DMS79 (cell line): ENCODE measurements at regions not wholly inside any gene's neighbourhood (a gene's known extent, or its start where the extent isn't known, plus 50 kb on each side); places are given as distances from the start of the nearest gene placed in this dataset.
"Not testable (repeated sequence)": the region's sequence is repeated elsewhere in the genome, so short reads cannot be mapped to it uniquely, and the experiment has no call there.

Source experiments
- DNase-seq: peaks from one replicate; lab custom pipeline; 2025; lab: John Stamatoyannopoulos, UW

- no peak for DNase-seq
Measured at GRCh38 chr2:167355821-167356220, 467.5 kb downstream of the XIRP2 start.

GRCh38 chr2:167353605-167354280 is 465.5 kb downstream of the XIRP2 start:
- no peak for DNase-seq

DNA sequence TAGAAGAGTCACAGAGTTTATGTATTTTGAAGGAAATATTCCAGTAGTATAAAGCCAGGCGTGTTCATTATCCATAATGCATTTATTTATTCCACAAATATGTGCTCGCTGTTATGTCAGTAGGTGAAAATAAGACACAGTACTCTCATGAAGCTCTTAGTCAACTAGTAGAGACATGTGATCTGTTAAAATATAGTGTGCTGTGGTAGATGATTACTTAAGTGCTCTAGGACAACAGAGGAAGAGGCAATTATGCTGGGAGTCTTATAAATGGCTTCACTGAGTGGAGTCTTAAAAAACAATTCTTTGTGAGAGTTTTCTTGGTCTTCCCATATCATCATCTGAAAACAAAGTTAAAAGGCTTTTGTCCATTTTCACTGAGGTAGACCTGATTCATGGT is 457.3 kb downstream of the XIRP2 start:
- peak; percentile 48 for DNase-seq

DNA sequence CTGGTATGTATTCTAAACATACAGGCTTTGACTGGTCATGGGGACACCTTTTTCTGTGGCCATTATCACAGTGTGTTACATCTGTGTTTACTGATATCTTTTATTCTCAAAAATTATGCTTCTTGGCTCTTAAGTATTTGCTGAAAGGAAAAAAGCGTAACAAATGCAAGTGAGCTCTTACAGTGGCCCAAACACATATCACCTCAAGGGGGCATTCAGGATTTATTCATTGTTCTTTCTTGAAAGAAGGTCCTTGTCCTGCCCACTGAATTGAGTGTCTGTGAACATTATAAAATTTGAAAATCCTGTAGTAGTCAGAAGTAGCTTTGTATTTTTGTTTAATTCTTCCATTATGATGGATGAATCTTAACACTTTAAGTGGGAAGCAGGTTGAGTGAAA is 454.5 kb downstream of the XIRP2 start:
- peak; percentile 71 for DNase-seq

DNA sequence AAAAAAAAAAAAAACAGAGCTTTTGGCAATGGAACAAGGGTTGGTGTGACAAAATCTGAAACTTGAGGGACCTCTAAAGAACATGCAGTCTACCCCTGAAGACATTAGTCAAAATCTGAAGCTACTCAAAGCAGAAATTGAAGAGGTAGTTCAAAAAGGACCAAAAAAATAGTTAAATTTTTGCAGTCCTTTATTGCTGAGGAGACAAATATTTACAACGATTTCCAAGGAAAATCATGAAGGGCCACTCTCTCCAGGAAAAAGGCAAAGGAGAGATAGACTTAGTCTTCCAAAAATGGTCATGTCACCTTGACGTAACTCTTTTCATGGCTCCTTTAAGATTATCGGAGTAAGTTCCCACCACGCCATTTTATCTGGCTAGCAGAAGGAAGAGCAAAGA is 452.0 kb downstream of the XIRP2 start:
- DNase-seq, result no peak

DNA sequence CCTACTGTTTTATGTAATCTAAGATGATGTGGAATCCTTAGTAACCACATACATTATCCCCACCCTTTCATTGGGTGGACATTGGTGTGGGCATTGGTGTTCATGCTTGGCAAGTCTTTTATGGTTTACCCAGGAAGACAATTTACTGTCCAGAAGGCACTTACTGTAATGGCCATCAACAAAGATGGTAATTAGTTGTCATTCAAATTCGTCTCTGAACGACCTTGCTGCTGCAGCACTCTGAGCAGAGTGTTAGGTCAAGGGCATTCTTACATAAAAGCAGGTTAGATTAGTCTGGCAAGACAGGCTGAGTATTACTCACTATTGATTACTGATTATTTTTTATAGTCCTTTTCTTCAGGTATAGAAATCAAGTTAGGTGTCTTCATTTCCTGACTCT is 447.9 kb downstream of the XIRP2 start:
- no peak for DNase-seq

DNA sequence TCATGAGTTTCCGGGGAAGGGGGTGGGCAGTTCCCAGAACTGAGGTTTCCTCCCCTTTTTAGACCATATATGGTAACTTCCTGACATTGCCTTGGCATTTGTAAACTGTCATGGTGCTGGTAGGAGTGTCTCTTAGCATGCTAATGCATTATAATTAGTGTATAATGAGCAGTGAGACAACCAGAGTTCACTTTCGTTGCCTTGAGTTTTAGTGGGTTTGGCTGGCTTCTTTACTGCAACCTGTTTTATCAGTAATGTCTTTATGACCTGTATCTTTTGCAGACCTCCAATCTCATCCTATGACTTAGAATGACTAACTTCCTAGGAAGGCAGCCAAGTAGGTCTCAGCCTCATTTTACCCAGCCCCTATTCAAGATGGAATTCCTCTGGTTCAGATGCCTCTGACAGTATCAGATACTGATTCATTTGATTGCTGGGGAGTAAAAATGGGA is 447.3 kb downstream of the XIRP2 start:
- no peak for DNase-seq

DNA sequence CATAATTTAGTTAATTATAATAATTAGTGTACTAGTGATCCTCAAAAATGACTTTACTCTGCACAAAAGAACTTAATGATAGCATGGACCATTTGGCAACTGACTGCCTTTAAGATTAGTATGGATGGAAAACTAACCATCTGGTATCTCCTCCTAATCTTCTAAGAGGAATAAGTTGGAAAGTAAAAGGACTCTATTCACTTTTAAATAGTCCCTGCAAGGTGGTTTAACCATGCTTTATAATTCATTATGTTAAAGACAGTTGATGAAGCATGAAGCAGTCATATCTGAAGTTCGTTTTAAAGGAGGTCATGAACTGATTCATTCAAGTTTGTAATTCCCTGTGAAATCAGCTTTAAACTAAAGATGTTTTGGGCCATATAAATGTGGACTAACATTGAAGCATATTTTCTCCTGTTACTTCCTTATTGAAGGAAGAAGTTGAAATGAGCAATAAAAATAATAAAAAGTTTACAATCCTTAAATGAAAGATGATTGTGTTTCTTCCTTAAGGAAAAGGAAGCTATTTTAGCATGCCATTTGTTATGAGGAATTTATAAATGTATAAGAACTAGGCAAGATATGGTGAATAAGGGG is 446.0 kb downstream of the XIRP2 start:
- DNase-seq, result no peak

- DNase-seq, result no peak
Measured at GRCh38 chr2:167333245-167333644, 445.0 kb downstream of the XIRP2 start.

- no peak for DNase-seq
Measured at GRCh38 chr2:167332358-167332757, 444.1 kb downstream of the XIRP2 start.

DNA sequence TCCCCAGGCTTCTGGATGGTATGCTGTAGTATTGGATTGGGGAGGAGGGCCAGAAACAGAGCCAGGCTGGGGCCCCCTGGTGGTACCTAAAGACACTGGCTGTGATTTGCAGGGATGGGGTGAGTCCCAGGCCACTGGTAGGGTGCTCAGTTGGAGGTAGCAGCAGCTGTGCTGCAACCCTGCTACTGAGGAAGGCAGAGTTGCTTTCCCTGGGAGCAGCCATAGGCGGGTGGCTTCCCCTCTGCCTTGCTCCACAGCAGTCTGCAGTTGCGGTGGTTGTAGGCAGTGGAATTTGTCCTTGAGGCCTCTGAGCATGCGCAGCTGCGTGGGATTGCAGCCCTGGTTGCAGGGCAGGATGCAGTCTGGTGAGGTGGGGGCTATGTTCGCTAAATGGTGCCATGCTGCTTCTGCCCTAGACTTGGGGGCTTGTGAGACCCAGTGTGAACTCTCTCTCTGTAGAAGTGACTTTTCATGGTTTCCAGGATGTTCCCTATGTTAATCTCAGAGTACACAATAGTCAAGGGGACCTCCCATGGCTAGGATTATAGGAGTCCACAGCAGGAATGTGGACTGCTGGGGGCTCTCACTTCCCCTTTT is 443.5 kb downstream of the XIRP2 start:
- no peak for DNase-seq

DNA sequence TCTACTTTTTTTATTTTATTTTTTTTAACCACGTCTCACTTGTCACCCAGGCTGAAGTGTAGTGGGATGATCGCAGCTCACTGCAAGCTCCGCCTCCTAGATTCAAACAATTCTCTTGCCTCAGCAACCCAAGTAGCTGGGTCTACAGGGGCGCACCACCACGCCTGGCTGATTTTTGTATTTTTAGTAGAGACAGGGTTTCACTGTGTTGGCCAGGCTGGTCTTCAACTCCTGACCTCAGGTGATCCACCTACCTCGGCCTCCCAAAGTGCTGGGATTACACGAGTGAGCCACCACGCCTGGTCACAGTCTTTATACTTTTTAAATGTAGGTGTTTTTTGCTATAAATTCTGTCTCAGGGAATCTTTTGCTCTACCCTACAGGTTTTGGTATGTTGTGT is 440.5 kb downstream of the XIRP2 start:
- DNase-seq, result not testable (repeated sequence)

GRCh38 chr2:167322795-167323194 is 434.5 kb downstream of the XIRP2 start:
- no peak for DNase-seq

DNA sequence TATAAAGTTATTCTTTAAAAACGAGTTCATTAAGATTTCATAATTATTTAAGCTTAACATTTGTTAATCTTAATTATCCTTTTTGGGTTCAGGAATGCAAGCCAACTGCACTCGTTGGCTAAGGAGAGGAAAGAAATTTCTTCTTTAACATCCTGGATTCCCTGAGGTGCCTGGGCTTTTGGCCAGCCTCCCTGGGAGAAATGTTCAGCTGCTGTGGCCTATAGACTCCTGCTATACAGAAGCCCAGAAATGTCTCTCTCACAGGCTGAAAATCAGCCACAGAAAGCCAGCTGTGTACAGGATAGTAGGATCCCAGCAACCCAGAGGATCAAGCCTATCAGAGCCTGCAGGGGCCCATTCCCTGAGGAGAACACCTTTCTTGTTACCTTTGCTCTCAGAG is 430.3 kb downstream of the XIRP2 start:
- no peak for DNase-seq

DNA sequence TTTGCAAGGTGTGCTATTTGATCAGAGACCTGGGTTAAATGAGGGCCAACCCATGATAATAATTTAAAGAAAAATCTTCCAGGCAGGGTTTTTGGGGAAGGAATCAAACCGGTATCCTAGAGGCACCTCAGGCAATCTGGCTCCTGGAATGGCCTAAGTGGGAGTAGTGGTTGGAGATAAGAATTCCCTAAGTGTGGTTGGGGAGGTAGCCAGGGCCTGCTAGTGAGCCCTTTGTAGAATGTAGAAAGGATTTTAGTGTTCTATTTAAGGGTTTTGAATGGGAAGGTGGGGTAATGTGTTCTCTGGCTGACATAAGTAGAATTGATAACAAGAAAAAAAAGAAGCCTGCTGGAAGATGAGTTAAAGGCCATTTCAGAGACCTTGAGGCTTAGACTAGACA is 422.2 kb downstream of the XIRP2 start:
- DNase-seq, result no peak
